ENCODE measurements at regions not wholly inside any gene's neighbourhood (a gene's known extent, or its start where the extent isn't known, plus 50 kb on each side); places are given as distances from the start of the nearest gene placed in this dataset.

DNA sequence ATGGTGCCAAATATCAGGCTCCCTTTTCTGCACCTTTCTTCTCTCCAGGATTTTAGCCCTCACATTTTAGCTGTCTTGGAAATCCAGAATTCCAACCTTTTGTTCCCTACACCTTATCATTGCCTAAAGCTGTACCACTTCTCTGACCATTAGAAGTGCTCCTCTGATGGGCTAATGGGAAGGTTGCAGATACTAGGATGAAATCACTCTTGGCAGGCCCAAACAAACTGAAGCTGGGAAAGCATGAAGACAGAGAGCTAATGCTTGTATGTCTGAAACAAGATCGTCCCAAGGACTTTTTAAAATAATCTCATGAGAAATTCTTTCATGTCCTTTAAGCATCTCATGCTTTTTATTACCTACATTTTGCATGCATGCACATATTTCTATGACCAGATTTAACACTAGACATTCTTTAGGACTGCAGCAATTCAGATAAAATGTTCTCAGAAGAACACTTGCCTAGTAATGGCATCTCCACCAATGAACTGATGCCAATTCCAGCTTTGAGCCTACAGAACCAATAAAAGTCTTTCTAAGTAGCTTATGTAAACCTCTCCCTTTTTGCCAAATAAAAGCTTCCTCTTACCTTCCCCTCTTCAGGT lies 98.4 kb upstream of the OSR1 start:
- no peaks in the 10 kb centered on the region for H3K36me3 ChIP-seq (ENCODE audit: low read depth)
- H3K9me3 ChIP-seq (ENCODE audit: low read depth): no peaks in the 10 kb centered on the region
- no peak overlapping the region for H3K27ac ChIP-seq
- in situ Hi-C loops (cut with MboI): no loop called here
- WGBS, 2 experiments (ENCODE audit: low coverage in 1 of 2, low lambda C conversion rate in 2 of 2, missing lambda C conversion rate in 2 of 2): 13 to 14% methylated on average over 1 of the region's 1 CpG
- H3K9ac ChIP-seq: no peak overlapping the region
- DNase-seq: no peak
- H3K4me1 ChIP-seq (ENCODE audit: insufficient read depth): no peaks in the 10 kb centered on the region
- H3K4me3 ChIP-seq: no peak overlapping the region
- no peak overlapping the region for H2AFZ ChIP-seq
- H3K79me2 ChIP-seq (ENCODE audit: insufficient read depth): no peaks in the 10 kb centered on the region
- H3K9me2 ChIP-seq (ENCODE audit: insufficient read depth): no peaks in the 10 kb centered on the region; the same call in 1 of the 2 replicates
- no peaks in the 10 kb centered on the region for H4K20me1 ChIP-seq (ENCODE audit: insufficient read depth)
- no peak for TF ChIP-seq EZH2 (IDR thresholded peaks at IDR 0.05; ENCODE audit: insufficient read depth, poor library complexity, severe bottlenecking)
- TF ChIP-seq EZH2phosphoT487 (IDR thresholded peaks at IDR 0.05; ENCODE audit: insufficient read depth, low read depth): no peak
- no peaks in the 10 kb centered on the region for H3F3A ChIP-seq (ENCODE audit: insufficient read depth)
- H3K4me2 ChIP-seq (ENCODE audit: unreplicated experiment): no peak overlapping the region
- H3K27me3 ChIP-seq (replicated peaks; ENCODE audit: insufficient read depth): no peaks in the 10 kb centered on the region

- no peak for TF ChIP-seq EZH2phosphoT487 (IDR thresholded peaks at IDR 0.05; ENCODE audit: insufficient read depth, low read depth)
- no peak for TF ChIP-seq EZH2 (IDR thresholded peaks at IDR 0.05; ENCODE audit: insufficient read depth, poor library complexity, severe bottlenecking)
- Histone ChIP-seq H3F3A (ENCODE audit: insufficient read depth) (no peaks in the 10 kb centered on the region), H3K9ac (no peak overlapping the region), H3K79me2 (ENCODE audit: insufficient read depth) (no peaks in the 10 kb centered on the region), H3K9me3 (ENCODE audit: low read depth) (no peaks in the 10 kb centered on the region), H3K4me2 (ENCODE audit: unreplicated experiment) (no peak overlapping the region), H3K4me3 (no peak overlapping the region), H3K27me3 (replicated peaks; ENCODE audit: insufficient read depth) (no peaks in the 10 kb centered on the region; the same call in 1 of the 2 replicates), H3K36me3 (ENCODE audit: low read depth) (no peaks in the 10 kb centered on the region), H4K20me1 (ENCODE audit: insufficient read depth) (no peaks in the 10 kb centered on the region), H3K27ac (no peak overlapping the region), H2AFZ (no peak overlapping the region), H3K9me2 (ENCODE audit: insufficient read depth) (no peaks in the 10 kb centered on the region; the same call in 1 of the 2 replicates), H3K4me1 (ENCODE audit: insufficient read depth) (no peaks in the 10 kb centered on the region)
- in situ Hi-C loops (cut with MboI): no loop called here
- WGBS, 2 experiments (ENCODE audit: low coverage in 1 of 2, low lambda C conversion rate in 2 of 2, missing lambda C conversion rate in 2 of 2): 77 to 82% methylated on average over 2 of the region's 2 CpGs
- no peak for DNase-seq
Observed at GRCh38 chr2:19454125-19454524, 95.7 kb upstream of the OSR1 start.

DNA sequence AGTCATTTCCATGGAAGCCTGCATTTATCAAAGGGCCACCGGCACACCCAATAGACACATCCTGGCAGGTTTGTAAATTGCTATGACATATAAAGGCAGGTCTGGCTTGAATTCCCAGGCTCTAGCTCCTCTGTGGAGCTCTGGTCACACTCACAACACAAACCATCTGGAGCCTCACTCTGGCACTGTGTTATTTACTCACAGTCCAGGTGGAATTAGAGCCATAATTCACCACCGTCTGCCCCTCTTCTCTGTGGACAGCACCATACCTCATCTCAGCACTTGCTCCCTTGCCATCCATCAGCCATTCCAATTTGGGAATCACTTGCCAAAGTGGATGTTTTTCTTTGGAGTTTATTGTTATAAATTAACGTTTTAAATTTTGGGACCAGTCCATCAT lies 84.3 kb upstream of the OSR1 start:
- Histone ChIP-seq H2AFZ (no peak overlapping the region), H3F3A (ENCODE audit: insufficient read depth) (no peaks in the 10 kb centered on the region), H3K9ac (no peak overlapping the region), H3K27me3 (replicated peaks; ENCODE audit: insufficient read depth) (0 out of 2 replicates have a peak, but pooled peaks cover 10% of the 10 kb centered on the region), H3K4me3 (no peak overlapping the region), H3K9me3 (ENCODE audit: low read depth) (no peaks in the 10 kb centered on the region), H3K79me2 (ENCODE audit: insufficient read depth) (no peaks in the 10 kb centered on the region), H3K36me3 (ENCODE audit: low read depth) (no peaks in the 10 kb centered on the region), H3K9me2 (ENCODE audit: insufficient read depth) (no peaks in the 10 kb centered on the region), H4K20me1 (ENCODE audit: insufficient read depth) (no peaks in the 10 kb centered on the region), H3K4me1 (ENCODE audit: insufficient read depth) (no peaks in the 10 kb centered on the region), H3K27ac (no peak overlapping the region), H3K4me2 (ENCODE audit: unreplicated experiment) (no peak overlapping the region)
- 61 to 64% methylated on average over 3 of the region's 3 CpGs for WGBS, 2 experiments (ENCODE audit: low coverage in 1 of 2, low lambda C conversion rate in 2 of 2, missing lambda C conversion rate in 2 of 2)
- in situ Hi-C loops (cut with MboI): no loop called here
- TF ChIP-seq EZH2 (IDR thresholded peaks at IDR 0.05; ENCODE audit: insufficient read depth, poor library complexity, severe bottlenecking) (no peak), EZH2phosphoT487 (IDR thresholded peaks at IDR 0.05; ENCODE audit: insufficient read depth, low read depth) (no peak)
- no peak for DNase-seq

- Histone ChIP-seq H3K9ac (no peak overlapping the region), H3K36me3 (ENCODE audit: low read depth) (no peaks in the 10 kb centered on the region), H3K9me3 (ENCODE audit: low read depth) (no peaks in the 10 kb centered on the region), H2AFZ (no peak overlapping the region), H3K79me2 (ENCODE audit: insufficient read depth) (no peaks in the 10 kb centered on the region), H3K4me3 (no peak overlapping the region), H3K9me2 (ENCODE audit: insufficient read depth) (no peaks in the 10 kb centered on the region), H3K4me1 (ENCODE audit: insufficient read depth) (no peaks in the 10 kb centered on the region), H3K27ac (no peak overlapping the region), H3K4me2 (ENCODE audit: unreplicated experiment) (no peak overlapping the region), H3F3A (ENCODE audit: insufficient read depth) (no peaks in the 10 kb centered on the region), H3K27me3 (replicated peaks; ENCODE audit: insufficient read depth) (peaks cover 5% of the 10 kb centered on the region; the same call in 1 of the 2 replicates), H4K20me1 (ENCODE audit: insufficient read depth) (no peaks in the 10 kb centered on the region)
- in situ Hi-C loops (cut with MboI): no loop called here
- WGBS, 2 experiments (ENCODE audit: low coverage in 1 of 2, low lambda C conversion rate in 2 of 2, missing lambda C conversion rate in 2 of 2): 56 to 59% methylated on average over 2 of the region's 2 CpGs
- TF ChIP-seq EZH2phosphoT487 (IDR thresholded peaks at IDR 0.05; ENCODE audit: insufficient read depth, low read depth) (no peak), EZH2 (IDR thresholded peaks at IDR 0.05; ENCODE audit: insufficient read depth, poor library complexity, severe bottlenecking) (no peak)
- DNase-seq: no peak
Observed at GRCh38 chr2:19439081-19439480, 80.7 kb upstream of the OSR1 start.
